ENCODE measurements at regions not wholly inside any gene's neighbourhood (a gene's known extent, or its start where the extent isn't known, plus 50 kb on each side); places are given as distances from the start of the nearest gene placed in this dataset.

DNA sequence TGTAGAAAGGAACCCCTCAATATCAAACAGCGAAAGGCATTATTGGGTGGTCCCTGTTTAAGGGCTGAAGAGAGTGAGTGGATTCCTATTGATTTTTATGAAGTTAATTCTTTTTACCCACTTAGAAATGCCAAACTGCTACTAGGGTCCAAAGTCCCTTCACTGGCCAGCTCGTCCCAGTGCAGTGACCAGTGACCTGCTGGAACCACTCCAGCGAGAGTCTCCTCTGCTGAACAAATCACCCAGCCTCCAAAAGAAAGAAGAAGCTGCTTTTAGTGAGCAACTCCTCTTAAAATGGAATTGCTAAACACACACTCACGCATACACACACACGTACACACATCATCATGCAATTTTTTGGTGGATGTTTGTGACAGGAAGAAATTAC lies 198.2 kb upstream of the PLEKHG7 start:
- Histone ChIP-seq H3K27ac (ENCODE audit: low read depth, low read length) (no peak overlapping the region), H3K36me3 (ENCODE audit: control insufficient read depth in 1 of 2, insufficient read depth in 2 of 2, low read length in 2 of 2) (no peaks in the 10 kb centered on the region), H3K9ac (ENCODE audit: low read depth in 1 of 2, low read length in 2 of 2) (no peak overlapping the region), H3K27me3 (ENCODE audit: control insufficient read depth in 1 of 2, insufficient read depth in 2 of 2, low read length in 2 of 2) (no peaks in the 10 kb centered on the region), H3K4me1 (ENCODE audit: control insufficient read depth in 1 of 2, insufficient read depth in 2 of 2, low read length in 2 of 2) (peaks cover 32 to 47% of the 10 kb centered on the region in 2 donors), H3K4me3 (ENCODE audit: low read depth in 1 of 2, low read length in 2 of 2) (no peak overlapping the region), H3K9me3 (ENCODE audit: control insufficient read depth in 1 of 2, low read length in 2 of 2) (no peaks in the 10 kb centered on the region)

DNA sequence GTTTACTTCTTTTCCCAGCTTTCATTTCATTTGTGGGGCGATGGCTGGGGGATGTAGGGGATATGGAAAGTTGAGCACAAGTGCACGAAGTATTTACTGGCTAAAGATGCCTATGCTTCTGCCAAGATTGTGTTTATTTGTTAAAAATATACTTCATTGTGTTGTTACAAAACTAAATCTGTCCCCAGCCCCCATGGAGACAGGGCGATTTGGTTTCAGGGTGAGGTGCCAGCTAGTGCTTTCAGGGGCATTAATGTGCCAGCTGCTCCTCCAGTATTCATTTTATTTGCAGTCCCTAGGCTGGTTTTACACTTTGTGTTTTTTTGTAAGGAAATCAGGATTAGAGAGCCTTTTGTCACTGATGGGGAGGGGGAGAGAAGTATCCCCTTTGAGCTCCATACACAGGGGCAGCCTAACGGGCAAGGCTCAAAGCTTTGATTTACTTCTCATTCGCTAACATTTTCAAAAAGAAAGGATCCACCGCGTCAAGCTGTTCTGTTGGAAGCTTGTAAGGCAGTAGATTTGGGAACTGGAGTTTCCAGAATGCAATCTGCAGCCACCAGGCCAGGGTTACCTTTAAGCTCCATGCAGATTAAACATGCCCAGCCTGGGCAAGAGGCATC lies 198.7 kb upstream of the PLEKHG7 start:
- Histone ChIP-seq H3K27ac (ENCODE audit: low read depth, low read length) (no peak overlapping the region), H3K27me3 (ENCODE audit: control insufficient read depth in 1 of 2, insufficient read depth in 2 of 2, low read length in 2 of 2) (no peaks in the 10 kb centered on the region), H3K36me3 (ENCODE audit: control insufficient read depth in 1 of 2, insufficient read depth in 2 of 2, low read length in 2 of 2) (no peaks in the 10 kb centered on the region), H3K9me3 (ENCODE audit: control insufficient read depth in 1 of 2, low read length in 2 of 2) (no peaks in the 10 kb centered on the region), H3K4me3 (ENCODE audit: low read depth in 1 of 2, low read length in 2 of 2) (no peak overlapping the region), H3K9ac (ENCODE audit: low read depth in 1 of 2, low read length in 2 of 2) (no peak overlapping the region), H3K4me1 (ENCODE audit: control insufficient read depth in 1 of 2, insufficient read depth in 2 of 2, low read length in 2 of 2) (peaks cover 32 to 47% of the 10 kb centered on the region in 2 donors)

DNA sequence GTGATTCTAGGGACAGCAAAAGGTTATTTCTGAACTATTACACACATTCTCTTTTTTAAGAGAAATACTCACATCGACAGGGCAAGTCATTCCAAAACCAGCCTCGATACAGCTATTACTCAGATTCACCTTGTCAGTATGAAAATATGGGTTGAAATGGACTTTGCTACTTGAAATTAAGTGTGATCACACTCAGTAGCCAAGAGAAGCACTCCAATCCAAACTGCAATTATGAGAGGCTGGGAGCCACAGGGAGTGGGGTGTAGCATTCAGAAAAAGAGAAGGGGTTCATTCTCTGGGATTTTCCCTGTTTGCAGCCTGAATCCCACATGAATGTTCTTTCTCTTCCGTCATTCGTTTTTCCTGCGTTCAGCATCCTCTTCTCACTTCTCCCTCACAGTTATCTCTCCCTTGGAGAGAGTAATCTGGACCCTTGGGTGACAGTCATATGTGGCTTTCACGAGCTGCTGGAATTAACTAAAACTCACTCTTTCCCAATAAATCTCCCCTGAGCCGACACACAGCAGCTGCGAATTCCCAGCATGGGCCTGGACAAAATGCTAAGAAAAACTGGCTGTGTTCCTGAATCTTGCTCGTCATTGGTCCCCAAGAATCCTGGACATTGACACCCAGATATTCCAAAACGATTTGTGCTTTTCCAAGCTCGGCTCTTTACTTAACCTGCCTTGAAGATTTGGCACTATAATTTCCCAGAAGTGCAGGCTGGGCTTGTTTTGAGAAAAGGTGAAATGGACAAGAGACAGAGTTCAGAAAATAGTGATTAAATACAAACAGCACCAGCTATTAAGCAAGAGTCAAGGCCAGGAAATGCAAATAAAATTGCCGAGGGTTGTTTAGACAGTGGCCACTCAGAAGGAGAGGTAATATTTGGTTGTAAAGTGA lies 199.5 kb upstream of the PLEKHG7 start:
- Histone ChIP-seq H3K4me3 (ENCODE audit: low read depth in 1 of 2, low read length in 2 of 2) (no peak overlapping the region), H3K27ac (ENCODE audit: low read depth, low read length) (no peak overlapping the region), H3K36me3 (ENCODE audit: control insufficient read depth in 1 of 2, insufficient read depth in 2 of 2, low read length in 2 of 2) (no peaks in the 10 kb centered on the region), H3K4me1 (ENCODE audit: control insufficient read depth in 1 of 2, insufficient read depth in 2 of 2, low read length in 2 of 2) (peaks cover 32 to 47% of the 10 kb centered on the region in 2 donors), H3K9me3 (ENCODE audit: control insufficient read depth in 1 of 2, low read length in 2 of 2) (no peaks in the 10 kb centered on the region), H3K9ac (ENCODE audit: low read depth in 1 of 2, low read length in 2 of 2) (no peak overlapping the region), H3K27me3 (ENCODE audit: control insufficient read depth in 1 of 2, insufficient read depth in 2 of 2, low read length in 2 of 2) (no peaks in the 10 kb centered on the region)

DNA sequence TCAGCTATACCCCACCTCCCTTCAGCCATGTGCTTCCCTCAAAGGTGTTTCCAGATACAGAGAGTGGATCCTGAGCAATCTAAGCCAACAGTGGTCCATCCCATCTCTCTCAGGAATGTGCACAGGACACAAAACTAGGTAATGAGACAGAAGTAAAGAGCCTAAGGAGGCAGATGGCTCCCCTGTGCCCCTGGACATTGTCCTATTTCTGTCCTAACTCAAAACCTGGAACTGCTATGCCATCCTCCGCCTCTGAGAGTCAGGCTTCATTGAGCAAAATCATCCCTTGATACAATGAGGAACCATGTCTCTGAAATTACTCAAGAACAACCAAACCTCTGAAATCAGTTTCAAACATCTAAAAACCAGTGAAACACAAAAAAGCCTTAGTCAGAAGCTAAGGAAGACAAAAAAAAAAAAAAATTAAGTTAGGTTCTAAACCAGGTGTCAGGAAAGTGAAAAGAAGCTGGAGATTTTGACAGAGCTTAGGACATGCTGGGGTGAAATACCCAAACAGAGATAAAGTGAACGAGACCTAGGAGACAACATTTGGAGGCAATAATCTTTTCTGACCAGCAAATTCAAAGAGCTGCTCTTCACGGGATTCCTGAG lies 200.3 kb upstream of the PLEKHG7 start:
- Histone ChIP-seq H3K9me3 (ENCODE audit: control insufficient read depth in 1 of 2, low read length in 2 of 2) (no peaks in the 10 kb centered on the region), H3K36me3 (ENCODE audit: control insufficient read depth in 1 of 2, insufficient read depth in 2 of 2, low read length in 2 of 2) (no peaks in the 10 kb centered on the region), H3K4me3 (ENCODE audit: low read depth in 1 of 2, low read length in 2 of 2) (no peak overlapping the region), H3K4me1 (ENCODE audit: control insufficient read depth in 1 of 2, insufficient read depth in 2 of 2, low read length in 2 of 2) (peaks cover 32 to 47% of the 10 kb centered on the region in 2 donors), H3K27me3 (ENCODE audit: control insufficient read depth in 1 of 2, insufficient read depth in 2 of 2, low read length in 2 of 2) (no peaks in the 10 kb centered on the region), H3K9ac (ENCODE audit: low read depth in 1 of 2, low read length in 2 of 2) (no peak overlapping the region), H3K27ac (ENCODE audit: low read depth, low read length) (no peak overlapping the region)

GRCh38 chr12:92496790-92497189 lies 206.0 kb upstream of the PLEKHG7 start:
- Histone ChIP-seq H3K4me1 (ENCODE audit: control insufficient read depth in 1 of 2, insufficient read depth in 2 of 2, low read length in 2 of 2) (no peaks in the 10 kb centered on the region), H3K27me3 (ENCODE audit: control insufficient read depth in 1 of 2, insufficient read depth in 2 of 2, low read length in 2 of 2) (no peaks in the 10 kb centered on the region), H3K9me3 (ENCODE audit: control insufficient read depth in 1 of 2, low read length in 2 of 2) (peaks cover 0 to 3% of the 10 kb centered on the region in 2 donors), H3K9ac (ENCODE audit: low read depth in 1 of 2, low read length in 2 of 2) (no peak overlapping the region), H3K27ac (ENCODE audit: low read depth, low read length) (no peak overlapping the region), H3K4me3 (ENCODE audit: low read depth in 1 of 2, low read length in 2 of 2) (no peak overlapping the region), H3K36me3 (ENCODE audit: control insufficient read depth in 1 of 2, insufficient read depth in 2 of 2, low read length in 2 of 2) (no peaks in the 10 kb centered on the region)

DNA sequence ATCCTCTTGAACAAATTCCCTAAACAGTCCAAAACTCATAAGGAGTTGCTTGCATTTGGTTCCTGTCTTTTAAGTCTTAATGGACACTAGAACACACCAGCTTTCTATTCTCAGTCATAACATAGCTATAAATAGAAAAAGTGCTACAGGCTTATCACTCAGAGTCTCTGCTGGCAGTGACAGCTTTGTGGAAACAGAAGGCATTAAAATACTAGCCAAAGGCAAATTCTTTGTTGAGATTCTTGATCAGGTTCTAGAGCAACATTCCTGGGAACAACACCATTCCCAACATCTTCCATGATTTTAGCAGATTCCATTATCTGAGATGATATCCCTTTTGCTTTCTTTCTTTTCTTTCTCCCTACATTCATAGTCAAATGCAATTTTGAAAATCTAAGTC lies 207.7 kb upstream of the PLEKHG7 start:
- peaks cover 0 to 3% of the 10 kb centered on the region in 2 donors for H3K9me3 ChIP-seq (ENCODE audit: control insufficient read depth in 1 of 2, low read length in 2 of 2)
- H3K9ac ChIP-seq (ENCODE audit: low read depth in 1 of 2, low read length in 2 of 2), result no peak overlapping the region
- H3K36me3 ChIP-seq (ENCODE audit: control insufficient read depth in 1 of 2, insufficient read depth in 2 of 2, low read length in 2 of 2), result no peaks in the 10 kb centered on the region
- H3K4me3 ChIP-seq (ENCODE audit: low read depth in 1 of 2, low read length in 2 of 2), result no peak overlapping the region
- no peaks in the 10 kb centered on the region for H3K4me1 ChIP-seq (ENCODE audit: control insufficient read depth in 1 of 2, insufficient read depth in 2 of 2, low read length in 2 of 2)
- H3K27ac ChIP-seq (ENCODE audit: low read depth, low read length), result no peak overlapping the region
- H3K27me3 ChIP-seq (ENCODE audit: control insufficient read depth in 1 of 2, insufficient read depth in 2 of 2, low read length in 2 of 2), result no peaks in the 10 kb centered on the region

DNA sequence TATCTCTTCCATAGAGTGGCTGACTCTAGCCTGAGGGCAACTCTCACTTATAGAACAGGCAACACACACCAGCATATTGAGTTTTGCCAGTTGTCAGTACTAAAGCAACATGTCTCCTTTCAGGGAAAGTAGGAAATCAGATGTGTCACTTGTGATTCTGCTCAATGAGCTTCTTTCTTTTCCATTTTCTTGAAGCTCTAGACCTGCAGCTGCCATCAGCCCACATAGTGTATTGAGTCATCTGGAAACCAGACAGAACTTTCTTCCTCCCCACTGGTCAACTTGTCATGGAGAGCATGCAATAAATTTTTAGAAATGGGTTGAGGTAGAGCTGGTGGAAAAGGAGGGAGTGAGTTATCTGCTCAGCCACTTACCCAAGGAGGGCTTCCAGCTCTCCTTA lies 209.0 kb upstream of the PLEKHG7 start:
- no peaks in the 10 kb centered on the region for H3K4me1 ChIP-seq (ENCODE audit: control insufficient read depth in 1 of 2, insufficient read depth in 2 of 2, low read length in 2 of 2)
- no peak overlapping the region for H3K27ac ChIP-seq (ENCODE audit: low read depth, low read length)
- no peaks in the 10 kb centered on the region for H3K36me3 ChIP-seq (ENCODE audit: control insufficient read depth in 1 of 2, insufficient read depth in 2 of 2, low read length in 2 of 2)
- H3K9ac ChIP-seq (ENCODE audit: low read depth in 1 of 2, low read length in 2 of 2), result no peak overlapping the region
- H3K4me3 ChIP-seq (ENCODE audit: low read depth in 1 of 2, low read length in 2 of 2), result no peak overlapping the region
- H3K9me3 ChIP-seq (ENCODE audit: control insufficient read depth in 1 of 2, low read length in 2 of 2), result peaks cover 0 to 3% of the 10 kb centered on the region in 2 donors
- H3K27me3 ChIP-seq (ENCODE audit: control insufficient read depth in 1 of 2, insufficient read depth in 2 of 2, low read length in 2 of 2), result no peaks in the 10 kb centered on the region

DNA sequence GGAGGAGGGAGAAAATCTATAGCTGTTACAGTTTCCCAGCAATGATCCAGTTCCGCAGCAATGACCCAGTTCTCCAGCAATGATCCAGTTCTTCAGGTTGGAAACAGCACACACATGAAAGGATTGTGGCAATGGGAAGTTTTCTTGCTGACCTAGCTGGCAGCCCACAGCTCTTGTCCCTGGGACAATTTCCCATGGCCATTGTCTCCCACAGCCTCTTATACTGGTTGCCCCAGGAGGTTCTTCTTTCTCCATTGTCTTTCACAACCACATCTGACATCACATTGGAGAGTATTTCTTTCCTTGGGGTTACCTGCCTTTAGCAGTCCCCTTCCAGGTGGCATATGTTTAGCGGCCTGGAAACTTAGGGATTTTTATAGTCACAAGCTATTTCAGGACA lies 209.8 kb upstream of the PLEKHG7 start:
- Histone ChIP-seq H3K4me3 (ENCODE audit: low read depth in 1 of 2, low read length in 2 of 2) (no peak overlapping the region), H3K9ac (ENCODE audit: low read depth in 1 of 2, low read length in 2 of 2) (no peak overlapping the region), H3K27ac (ENCODE audit: low read depth, low read length) (no peak overlapping the region), H3K4me1 (ENCODE audit: control insufficient read depth in 1 of 2, insufficient read depth in 2 of 2, low read length in 2 of 2) (no peaks in the 10 kb centered on the region), H3K9me3 (ENCODE audit: control insufficient read depth in 1 of 2, low read length in 2 of 2) (peaks cover 0 to 3% of the 10 kb centered on the region in 2 donors), H3K27me3 (ENCODE audit: control insufficient read depth in 1 of 2, insufficient read depth in 2 of 2, low read length in 2 of 2) (no peaks in the 10 kb centered on the region), H3K36me3 (ENCODE audit: control insufficient read depth in 1 of 2, insufficient read depth in 2 of 2, low read length in 2 of 2) (no peaks in the 10 kb centered on the region)

GRCh38 chr12:92492291-92492690 lies 210.5 kb upstream of the PLEKHG7 start:
- Histone ChIP-seq H3K27ac (ENCODE audit: low read depth, low read length) (no peak overlapping the region), H3K36me3 (ENCODE audit: control insufficient read depth in 1 of 2, insufficient read depth in 2 of 2, low read length in 2 of 2) (no peaks in the 10 kb centered on the region), H3K9me3 (ENCODE audit: control insufficient read depth in 1 of 2, low read length in 2 of 2) (peaks cover 0 to 3% of the 10 kb centered on the region in 2 donors), H3K4me1 (ENCODE audit: control insufficient read depth in 1 of 2, insufficient read depth in 2 of 2, low read length in 2 of 2) (no peaks in the 10 kb centered on the region), H3K27me3 (ENCODE audit: control insufficient read depth in 1 of 2, insufficient read depth in 2 of 2, low read length in 2 of 2) (no peaks in the 10 kb centered on the region), H3K9ac (ENCODE audit: low read depth in 1 of 2, low read length in 2 of 2) (no peak overlapping the region), H3K4me3 (ENCODE audit: low read depth in 1 of 2, low read length in 2 of 2) (no peak overlapping the region)

DNA sequence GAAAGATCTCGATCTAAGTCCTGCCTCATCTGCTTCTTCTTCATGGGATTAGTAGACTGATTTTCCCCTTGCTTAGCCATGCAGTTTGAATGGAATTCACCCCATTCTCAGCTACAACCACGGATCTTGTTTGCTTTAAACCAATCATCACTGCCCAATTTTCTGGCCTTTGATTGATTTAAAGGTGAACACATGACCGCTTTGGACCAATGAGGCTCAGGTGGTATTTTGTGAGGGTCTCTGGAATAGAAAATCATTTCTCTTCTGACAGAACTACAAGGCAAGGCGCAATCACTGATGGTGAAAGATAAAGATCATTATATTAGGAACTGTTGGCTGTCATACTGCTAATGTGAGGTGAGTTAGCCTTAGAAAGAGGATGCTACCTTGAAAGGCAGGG lies 213.0 kb upstream of the PLEKHG7 start:
- Histone ChIP-seq H3K9ac (ENCODE audit: low read depth in 1 of 2, low read length in 2 of 2) (no peak overlapping the region), H3K4me1 (ENCODE audit: control insufficient read depth in 1 of 2, insufficient read depth in 2 of 2, low read length in 2 of 2) (no peaks in the 10 kb centered on the region), H3K9me3 (ENCODE audit: control insufficient read depth in 1 of 2, low read length in 2 of 2) (peaks cover 0 to 3% of the 10 kb centered on the region in 2 donors), H3K27ac (ENCODE audit: low read depth, low read length) (no peak overlapping the region), H3K27me3 (ENCODE audit: control insufficient read depth in 1 of 2, insufficient read depth in 2 of 2, low read length in 2 of 2) (no peaks in the 10 kb centered on the region), H3K4me3 (ENCODE audit: low read depth in 1 of 2, low read length in 2 of 2) (no peak overlapping the region), H3K36me3 (ENCODE audit: control insufficient read depth in 1 of 2, insufficient read depth in 2 of 2, low read length in 2 of 2) (no peaks in the 10 kb centered on the region)

Data from duodenal mucosa (tissue), 2 donors.